HG03460 (cell line): ENCODE measurements at regions not wholly inside any gene's neighbourhood (a gene's known extent, or its start where the extent isn't known, plus 50 kb on each side); places are given as distances from the start of the nearest gene placed in this dataset.

Experiments
- ATAC-seq: cut with Tn5 transposase; IDR thresholded peaks from one replicate; pipeline ENCODE4 v1.9.1; 2021; ENCODE audit not compliant: unreplicated experiment

GRCh38 chr9:82295181-82295580 is 306.6 kb downstream of the SPATA31D1 start:
- ATAC-seq, result no peak

DNA sequence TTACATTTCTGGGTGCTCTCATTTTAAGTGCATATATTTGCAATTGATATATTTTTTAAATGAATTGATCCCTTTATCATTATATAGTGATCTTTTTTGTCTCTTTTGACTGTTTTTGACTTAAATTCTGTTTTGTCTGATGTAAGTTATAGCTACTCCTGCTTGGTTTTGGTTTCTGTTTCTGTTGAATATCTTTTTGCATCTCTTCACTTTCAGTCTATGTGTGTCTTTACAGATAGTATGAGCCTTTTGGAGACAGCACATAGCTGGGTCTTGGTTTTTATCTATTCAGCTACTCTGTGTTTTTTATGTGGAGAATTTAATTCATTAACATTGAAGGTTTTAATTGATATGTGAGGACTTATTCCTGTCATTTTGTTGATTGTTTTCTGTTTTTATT is 311.3 kb downstream of the SPATA31D1 start:
- no peak for ATAC-seq

DNA sequence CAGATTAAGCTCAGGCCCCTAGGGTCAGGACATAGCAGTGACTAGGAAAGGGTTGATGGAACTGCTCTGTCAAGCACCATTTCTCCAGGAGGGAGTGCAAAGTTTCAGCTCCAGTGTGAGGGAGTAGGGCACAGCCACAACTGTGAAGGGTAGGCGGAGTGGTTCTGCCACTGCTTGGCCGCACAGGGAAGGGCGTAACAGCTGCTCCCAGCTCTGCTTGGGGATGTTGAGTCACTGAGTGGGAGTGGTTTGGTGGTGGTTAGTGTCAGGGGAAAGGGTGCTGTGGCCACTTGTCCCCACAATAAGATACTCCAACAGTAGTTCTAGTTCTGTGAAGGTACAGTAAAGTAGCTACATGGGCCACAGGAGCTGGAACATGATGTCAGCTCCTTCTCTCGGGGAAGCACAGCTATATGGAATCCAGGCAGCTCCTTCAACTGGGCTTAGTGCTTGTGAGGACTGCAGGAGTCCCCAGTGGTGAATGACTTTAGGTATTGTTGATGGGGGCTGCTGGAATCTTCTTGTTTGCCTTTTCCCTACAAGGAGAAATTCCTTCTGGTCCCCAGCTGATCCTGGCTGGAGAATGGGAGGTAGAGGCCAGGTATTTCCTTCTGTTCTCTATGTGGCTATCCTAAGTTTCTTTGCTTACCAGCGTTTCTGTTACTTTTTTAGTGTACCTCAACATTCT is 314.5 kb downstream of the SPATA31D1 start:
- no peak for ATAC-seq

DNA sequence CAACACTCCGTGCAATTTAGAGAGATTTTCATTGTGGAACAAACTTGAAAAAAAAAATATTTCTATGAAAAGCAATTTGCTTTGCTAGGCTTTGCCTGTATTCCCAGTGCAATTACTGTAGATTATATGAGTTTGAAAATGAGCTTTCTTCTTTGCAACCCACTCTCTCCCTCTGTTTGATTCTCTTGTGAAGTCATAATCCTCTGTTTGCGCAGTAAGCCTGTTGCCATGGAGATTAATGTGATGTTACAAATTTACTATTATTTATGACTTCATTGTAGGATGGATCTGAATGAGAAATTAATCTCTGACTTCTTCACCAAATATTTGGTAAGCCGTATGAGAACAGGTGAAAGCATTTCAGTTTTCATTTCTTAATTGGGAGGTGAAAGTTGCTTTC is 320.3 kb downstream of the SPATA31D1 start:
- no peak for ATAC-seq

GRCh38 chr9:82313697-82314096 is 325.1 kb downstream of the SPATA31D1 start:
- no peak for ATAC-seq

DNA sequence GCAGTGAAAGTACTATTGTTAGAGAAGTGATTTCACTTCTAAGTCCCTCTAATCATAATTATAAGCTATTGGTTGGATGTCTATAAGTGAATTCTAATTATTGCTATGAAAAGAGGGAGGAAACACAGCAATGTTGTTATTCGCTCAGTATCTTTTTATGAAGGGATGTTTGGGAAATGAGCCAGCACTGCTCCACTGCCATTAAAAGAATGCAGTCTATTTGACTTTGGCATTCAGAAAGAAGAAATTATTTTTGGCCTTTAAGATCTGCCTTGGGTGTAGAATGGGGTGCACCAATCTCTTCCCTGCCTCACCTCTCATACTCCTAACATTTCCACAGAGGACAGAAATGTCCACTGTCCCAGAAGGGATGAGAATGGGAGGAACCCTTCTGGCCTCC is 332.0 kb downstream of the SPATA31D1 start:
- no peak for ATAC-seq

GRCh38 chr9:82325907-82326306 is 337.3 kb downstream of the SPATA31D1 start:
- ATAC-seq, result no peak

GRCh38 chr9:82327641-82328040 is 339.1 kb downstream of the SPATA31D1 start:
- no peak for ATAC-seq

DNA sequence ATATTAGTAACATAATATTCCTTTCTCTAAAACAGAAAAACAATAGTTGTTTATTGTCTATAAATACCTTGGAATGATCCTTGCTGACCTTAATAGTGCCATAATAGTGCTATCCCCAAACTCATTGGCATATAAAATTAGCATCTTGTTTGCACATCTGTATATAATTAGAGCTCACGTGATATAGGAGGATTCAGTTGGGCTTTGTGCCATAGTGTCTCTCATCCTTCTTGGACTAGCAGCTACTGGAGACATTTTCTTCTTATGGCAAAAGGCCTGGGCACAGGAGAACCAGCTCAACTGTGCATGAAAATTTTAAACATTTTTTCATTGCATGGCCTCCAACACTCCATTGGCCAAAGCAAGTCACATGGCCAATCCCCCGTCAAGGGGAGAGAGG is 342.5 kb downstream of the SPATA31D1 start:
- no peak for ATAC-seq

DNA sequence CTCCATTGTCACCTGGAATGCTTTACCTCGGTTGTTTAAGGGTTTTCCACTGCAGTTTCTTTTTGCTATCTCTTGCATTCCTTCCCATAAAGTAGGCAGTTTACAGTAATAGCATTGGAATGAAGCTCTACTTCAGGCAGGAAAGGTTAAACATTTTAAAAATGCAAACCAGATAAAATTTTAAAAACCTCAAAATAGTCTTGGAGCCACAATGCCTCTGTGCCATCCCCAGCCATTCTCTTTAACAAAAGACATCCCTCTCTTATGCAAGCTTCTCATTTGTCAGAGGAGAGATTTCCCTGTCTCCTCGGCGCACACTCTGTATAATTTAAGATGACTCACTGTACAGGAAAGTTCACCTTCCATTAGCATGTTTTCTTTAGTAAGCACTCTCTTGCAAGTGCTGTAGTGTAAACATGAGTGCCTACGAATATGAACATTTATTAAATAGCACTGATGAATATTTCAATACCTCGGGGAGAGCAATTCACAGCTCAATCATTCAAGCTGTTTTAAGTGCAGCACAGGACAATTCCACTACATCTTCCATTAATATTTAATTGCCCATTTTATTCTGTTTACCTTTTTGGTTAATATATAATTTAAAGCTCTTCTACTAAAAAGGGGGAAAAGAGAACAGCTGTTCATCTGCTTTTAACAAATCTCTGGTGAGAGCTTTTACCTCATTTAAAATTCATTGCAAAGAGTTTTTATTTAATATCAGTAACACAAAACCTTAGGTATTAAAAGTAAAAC is 343.6 kb downstream of the SPATA31D1 start:
- ATAC-seq, result no peak

GRCh38 chr9:82332774-82333152 is 344.2 kb downstream of the SPATA31D1 start:
- ATAC-seq, result no peak

GRCh38 chr9:82333671-82334070 is 345.1 kb downstream of the SPATA31D1 start:
- ATAC-seq, result no peak

GRCh38 chr9:82334286-82334685 is 345.7 kb downstream of the SPATA31D1 start:
- no peak for ATAC-seq

DNA sequence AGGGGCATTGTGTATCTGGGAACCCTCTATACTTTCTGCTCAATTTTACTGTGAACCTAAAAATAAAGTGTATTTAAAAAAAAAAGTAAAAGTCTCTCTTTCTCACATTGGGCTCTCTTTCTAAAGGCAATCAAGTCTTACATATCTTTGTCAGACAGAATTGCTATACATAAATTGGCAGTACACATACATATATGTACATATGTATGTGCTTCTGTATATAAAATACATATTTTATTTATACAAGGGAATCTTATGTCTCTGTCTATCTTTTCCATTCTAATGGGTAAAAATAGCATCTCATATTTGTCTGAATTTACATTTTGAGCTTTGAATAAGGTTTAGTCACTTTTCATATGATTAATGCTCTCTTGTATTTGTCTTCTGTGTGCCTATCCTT is 348.8 kb downstream of the SPATA31D1 start:
- ATAC-seq, result no peak

- ATAC-seq, result no peak
Observed at GRCh38 chr9:82342046-82342445, 353.5 kb downstream of the SPATA31D1 start.

GRCh38 chr9:82346040-82346439 is 357.5 kb downstream of the SPATA31D1 start:
- no peak for ATAC-seq

DNA sequence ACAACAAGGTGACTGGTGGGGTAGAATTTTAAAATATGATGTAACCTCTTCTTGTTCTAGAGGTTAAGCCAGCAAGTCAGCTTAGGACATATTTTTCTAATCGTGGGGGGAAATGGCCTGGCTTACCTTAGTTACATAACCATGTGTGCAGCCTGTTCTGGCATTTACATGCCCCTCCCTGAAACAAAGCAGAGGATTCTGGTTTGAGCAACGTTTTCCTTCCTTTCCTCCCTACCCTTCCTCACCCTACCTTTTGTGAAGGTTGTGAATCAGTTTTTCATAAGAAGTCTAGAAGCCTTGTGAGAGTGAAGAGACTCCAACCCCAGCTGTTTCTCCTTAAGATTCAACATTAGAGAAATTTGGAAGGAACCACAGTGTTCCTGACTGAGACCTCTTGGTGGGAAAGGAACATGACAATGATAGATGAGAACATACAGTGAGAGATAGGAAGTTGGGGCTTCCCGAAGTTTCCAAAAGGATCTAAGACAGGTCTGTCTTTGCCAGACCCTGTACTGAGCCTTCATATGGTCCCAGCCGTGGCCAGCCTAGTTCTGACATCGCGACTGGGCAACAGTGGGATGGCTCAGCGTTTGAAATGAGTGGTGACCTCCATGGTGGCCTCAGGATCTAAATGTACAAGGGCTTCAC is 365.2 kb downstream of the SPATA31D1 start:
- no peak for ATAC-seq

GRCh38 chr9:82354279-82354659 is 365.7 kb downstream of the SPATA31D1 start:
- no peak for ATAC-seq

DNA sequence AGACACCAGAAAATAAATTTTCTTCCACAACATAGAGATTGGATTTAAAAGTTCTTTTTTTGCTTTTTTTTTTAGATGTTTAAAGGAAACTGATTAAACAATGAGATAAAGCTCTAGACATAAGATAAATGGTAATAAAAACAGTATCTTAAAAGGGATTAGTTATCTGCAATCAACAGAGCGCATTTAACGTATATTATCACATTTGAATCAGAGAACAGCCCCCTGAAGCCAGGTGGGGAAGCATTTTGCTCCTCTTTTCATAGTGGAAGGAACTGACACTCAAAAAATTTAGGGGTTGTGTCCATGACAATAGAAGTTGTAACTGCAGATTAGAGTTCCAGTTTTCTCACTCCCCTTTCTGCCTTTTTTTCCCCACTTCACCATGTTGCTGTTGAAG is 367.6 kb downstream of the SPATA31D1 start:
- no peak for ATAC-seq

- ATAC-seq, result no peak
Observed at GRCh38 chr9:82356871-82357270, 368.3 kb downstream of the SPATA31D1 start.

GRCh38 chr9:82363198-82363597 is 374.6 kb downstream of the SPATA31D1 start:
- ATAC-seq, result no peak

DNA sequence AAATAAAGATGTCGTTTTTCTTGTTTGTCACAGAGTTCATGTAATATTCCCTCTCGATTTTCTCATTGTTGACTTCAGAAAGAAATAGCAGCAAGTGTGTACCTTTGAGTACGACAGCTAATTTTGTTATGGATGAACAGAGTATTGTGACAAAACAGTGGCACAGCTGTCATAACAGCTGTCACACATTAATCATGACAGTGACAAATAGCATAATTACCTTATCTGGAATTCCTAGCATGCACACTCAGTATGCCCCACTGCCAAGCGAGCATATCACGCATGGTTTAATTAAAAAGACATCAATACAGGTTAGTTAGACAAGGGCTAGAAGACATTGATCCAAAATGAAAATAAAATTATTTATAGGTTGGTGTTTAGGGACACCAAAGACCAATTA is 375.1 kb downstream of the SPATA31D1 start:
- no peak for ATAC-seq
